Raji (cell line): ENCODE measurements at regions not wholly inside any gene's neighbourhood (a gene's known extent, or its start where the extent isn't known, plus 50 kb on each side); places are given as distances from the start of the nearest gene placed in this dataset.

Experiments used
- POLR2A ChIP-seq: IDR thresholded peaks from 2 replicates; pipeline ENCODE4 v1.6.1; 2011; ENCODE audit warnings: low read depth, low read length, control low read depth; ENCODE audit not compliant: insufficient read depth

GRCh38 chr13:105030851-105031250, 1504.6 kb downstream of the EFNB2 start:
- TF ChIP-seq POLR2A, result no peak

DNA sequence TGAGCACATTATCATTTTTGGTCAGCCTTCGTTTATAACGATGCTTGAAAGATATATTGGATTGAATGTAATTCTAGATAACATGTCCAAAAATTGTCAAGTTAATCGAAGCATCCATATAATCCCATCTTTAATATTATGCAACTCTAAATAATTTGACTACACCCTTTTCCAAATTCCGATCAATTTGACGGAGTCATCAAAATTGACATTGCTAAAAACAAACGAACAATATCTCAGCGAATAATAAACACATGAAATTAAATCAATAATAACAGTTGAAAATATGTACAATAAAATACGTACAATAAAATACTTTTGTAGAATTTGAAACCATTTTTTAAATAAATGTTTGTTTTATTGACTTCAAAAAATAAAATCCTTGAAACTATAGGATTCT, 1516.4 kb downstream of the EFNB2 start:
- no peak for TF ChIP-seq POLR2A

DNA sequence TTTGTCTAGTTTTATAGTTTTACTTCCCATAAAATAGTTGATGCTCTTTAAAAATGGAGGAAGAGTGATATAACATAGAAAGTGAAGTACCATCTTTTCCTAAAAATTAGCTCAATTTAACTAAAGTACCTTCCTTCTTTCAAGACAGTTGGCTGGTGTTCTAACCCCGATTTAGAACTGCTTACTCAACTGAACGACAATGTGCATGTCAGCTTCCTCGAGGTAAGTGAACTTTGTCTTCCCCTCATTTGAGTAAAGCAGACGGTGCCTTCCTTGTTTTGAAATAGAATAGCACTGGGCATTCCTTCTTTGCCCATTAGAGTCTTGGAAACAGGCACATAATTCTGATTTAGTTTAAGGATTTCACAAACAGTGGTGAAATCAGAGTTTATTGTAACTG, 1519.2 kb downstream of the EFNB2 start:
- TF ChIP-seq POLR2A, result no peak

GRCh38 chr13:105008604-105009003, 1526.9 kb downstream of the EFNB2 start:
- no peak for TF ChIP-seq POLR2A

DNA sequence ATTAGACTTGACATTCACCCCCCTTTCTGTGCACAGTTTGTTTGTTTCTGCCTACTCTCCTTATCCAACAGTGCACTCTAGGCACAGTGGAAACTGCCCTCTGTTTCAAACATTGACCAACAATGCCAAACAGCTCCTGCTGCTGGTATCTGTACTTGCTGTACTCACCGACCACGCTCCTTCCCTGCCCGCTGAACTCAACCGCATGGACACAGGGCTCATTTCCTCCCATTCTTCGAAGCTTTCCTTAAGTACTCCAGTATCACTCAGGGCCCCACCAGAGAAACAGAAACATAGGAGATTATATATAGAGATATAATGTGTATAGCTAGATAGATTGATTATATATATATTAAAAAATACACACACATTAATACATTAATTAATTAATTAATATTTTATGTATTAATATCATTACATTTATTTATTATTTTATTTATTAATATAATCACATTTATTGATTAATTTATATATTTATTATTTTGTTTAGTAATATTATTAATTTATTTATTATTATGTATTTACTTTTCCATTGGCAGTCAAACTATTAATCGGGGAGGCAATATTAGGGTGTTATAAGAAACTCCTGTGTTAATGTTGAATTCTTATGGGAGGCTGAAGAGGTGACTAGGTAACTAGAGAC, 1528.2 kb downstream of the EFNB2 start:
- no peak for TF ChIP-seq POLR2A

DNA sequence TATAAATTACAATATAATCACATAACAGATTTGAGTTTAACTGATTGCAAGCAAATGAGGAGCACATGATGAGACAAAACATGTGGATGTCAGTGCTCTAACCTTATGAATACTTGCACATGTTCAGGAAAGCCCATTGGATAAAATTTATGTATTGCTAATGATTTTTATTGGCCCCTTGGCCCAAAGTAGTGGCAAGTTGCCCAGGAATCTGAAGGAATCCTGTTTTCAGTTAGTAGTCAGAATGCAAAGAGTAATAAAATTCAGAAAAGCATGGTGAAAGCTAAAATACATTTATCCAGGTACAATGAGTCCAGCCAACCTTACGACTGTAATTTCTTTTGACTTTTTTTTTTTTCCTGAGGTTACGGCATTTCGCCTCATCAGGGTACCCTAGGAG, 1539.4 kb downstream of the EFNB2 start:
- TF ChIP-seq POLR2A, result no peak

- TF ChIP-seq POLR2A, result no peak
Measured at GRCh38 chr13:104993708-104994107, 1541.8 kb downstream of the EFNB2 start.

GRCh38 chr13:104987621-104988020, 1547.8 kb downstream of the EFNB2 start:
- TF ChIP-seq POLR2A, result no peak

DNA sequence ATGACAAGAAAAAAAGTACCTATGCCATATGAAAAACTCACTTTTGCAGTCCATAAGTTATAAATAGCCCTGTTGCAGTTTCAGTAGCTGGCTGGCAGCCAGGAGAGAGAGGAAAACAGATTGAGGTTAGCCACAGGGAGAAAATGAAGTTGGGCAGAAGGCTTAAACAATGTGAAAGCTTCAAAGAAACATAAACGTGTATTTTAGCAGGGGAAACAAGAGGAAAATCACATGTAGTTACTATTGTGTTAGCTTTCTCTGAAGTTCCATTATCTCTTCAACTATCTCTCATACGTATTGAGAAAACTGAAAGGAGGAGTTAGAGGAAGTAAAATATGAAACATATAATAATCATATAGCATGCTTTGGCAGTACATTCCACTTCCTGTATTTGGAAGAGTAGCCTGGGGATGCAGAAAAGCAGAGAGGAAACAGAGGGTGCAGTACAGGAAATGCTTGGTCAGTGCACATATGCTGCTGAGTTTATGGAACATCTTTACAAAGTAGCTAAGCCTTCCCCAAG, 1551.1 kb downstream of the EFNB2 start:
- no peak for TF ChIP-seq POLR2A

DNA sequence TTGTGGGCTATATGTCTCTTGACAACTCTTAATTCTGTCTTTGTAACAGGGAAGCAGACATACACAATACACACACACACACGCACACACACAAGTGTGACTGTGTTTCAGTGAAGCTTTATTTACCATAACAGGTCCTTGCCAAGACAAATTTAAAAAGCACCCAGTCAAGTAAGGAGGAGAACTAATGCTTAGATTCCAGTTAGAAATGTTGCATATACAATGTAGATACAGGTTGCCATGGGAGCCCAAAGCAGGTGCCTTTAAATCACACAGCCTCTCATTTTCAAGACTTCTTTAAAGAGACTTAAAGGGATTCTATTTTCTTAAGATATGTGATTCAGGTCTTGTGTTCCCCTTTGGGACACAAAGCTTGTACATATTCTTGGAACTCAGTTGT, 1551.9 kb downstream of the EFNB2 start:
- no peak for TF ChIP-seq POLR2A

DNA sequence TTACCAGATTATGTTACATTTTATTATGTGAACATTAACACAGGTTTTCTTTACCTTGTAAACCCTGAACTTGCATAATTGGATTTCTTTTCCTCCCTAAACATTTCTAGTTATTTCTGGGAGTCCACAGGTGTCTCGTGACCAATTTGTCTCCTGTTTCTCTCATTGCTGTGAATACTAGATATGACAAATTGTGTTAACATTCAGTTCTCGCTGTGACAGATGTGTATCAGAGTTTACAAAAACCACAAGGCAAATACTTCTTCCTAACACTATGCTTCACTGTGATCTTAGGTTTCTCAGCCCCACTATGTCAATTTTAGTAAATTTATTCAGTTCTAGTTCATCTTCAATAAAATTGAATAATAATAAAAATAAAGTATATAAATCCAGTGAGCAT, 1554.9 kb downstream of the EFNB2 start:
- TF ChIP-seq POLR2A, result no peak

DNA sequence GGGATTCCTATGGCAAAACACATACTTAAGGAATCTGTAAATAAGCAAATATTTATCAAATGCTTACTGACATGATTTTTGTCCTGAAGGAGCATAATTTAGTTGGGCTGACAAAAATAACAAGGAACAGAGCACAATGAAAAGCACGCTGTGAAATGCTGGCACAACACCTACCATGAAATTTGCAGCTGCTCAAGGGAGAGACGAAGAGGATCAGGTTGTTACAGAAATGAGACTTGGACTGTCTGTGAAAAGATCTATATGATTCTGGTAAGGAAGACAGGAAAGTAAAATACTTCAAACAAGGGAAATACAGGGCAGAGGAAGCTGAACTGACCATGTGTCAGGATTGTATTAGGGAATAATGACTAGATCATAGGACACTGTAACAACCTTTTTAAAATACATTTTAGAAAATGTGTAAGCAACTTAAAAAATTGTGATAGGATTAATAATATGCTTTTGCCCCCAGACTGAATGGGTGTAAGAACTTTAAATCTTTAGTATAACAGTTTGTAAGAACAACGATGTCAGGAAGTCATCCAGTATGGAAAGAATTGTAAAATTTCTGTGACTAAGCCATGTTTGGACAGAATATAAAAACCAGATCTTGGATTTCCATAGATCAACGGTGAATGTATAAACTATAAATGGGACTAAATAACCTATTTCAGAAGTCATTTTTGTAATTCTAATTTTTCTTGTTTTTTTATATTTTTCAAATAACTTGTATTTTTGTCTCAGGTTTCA, 1556.0 kb downstream of the EFNB2 start:
- TF ChIP-seq POLR2A, result no peak

GRCh38 chr13:104976986-104977385, 1558.5 kb downstream of the EFNB2 start:
- no peak for TF ChIP-seq POLR2A

DNA sequence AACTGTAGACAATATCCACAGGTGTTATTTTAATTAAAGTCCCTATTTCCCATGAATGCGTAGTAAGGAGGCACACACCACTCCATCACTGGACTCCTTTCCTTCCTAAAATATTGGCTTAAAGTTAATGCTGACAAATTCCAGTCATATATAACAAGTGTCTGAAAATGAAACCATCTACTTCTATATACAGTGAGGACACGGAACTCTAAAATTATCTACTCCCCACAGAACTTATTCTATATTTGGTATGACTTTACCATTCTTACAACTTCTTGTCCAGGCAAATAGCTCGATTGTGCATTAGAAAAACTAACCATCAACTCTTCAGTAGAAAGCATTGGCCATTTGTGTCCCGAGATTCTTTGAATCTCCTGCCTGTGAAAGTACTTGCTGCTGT, 1560.2 kb downstream of the EFNB2 start:
- TF ChIP-seq POLR2A, result no peak

DNA sequence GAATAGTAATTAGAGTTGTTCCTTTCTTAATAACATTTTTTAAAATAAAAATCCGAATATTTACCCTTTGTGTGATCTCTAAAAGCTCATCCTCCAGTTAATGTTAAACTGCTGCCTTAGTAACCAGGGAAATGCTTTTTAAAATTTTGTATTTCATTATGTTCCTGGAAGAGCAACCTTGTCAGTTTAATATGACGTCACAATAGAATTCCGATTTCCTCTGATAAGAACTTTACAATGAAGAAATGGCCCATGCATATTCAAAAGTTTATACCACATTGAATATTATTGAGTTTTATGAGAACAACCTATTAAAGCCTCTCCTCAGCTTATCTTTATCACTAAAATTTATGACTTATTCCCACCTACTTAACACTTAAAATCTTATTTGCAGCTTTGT, 1566.6 kb downstream of the EFNB2 start:
- TF ChIP-seq POLR2A, result no peak

DNA sequence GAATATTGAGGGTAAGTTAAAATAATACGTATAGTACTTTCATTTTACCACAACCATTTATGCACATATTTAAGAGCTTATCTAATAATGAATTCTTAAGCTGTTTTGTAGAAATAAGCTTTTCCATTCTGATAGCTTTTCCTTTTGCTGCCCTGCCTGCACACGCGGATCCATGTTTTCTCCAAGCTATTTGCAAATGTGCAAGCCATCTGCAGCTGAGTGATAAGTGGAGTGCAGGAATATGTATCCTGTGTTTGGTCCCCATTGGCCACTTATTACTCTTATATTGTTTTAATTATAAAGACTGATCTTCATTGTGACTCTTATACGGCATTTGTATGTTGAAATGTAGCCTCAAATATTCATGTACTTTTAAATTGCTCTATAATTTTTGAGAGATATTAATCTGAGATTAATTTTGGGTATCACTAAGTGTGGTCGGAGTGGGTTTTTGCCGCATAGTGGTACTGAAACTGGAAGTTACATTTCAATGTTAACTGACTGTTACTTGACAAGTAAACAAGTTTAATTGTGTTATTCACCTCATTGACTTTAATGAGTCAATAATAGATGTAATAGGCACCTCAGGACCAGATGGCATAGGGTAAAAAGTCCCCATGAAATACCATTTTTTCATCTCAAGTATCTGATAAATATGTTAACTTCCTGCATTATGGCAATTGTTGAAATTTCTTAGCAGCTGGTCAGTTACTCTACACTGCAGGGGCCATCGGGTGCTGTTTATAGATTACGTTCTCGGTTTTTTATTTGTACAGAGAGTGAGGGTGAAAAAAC, 1567.4 kb downstream of the EFNB2 start:
- TF ChIP-seq POLR2A, result no peak

DNA sequence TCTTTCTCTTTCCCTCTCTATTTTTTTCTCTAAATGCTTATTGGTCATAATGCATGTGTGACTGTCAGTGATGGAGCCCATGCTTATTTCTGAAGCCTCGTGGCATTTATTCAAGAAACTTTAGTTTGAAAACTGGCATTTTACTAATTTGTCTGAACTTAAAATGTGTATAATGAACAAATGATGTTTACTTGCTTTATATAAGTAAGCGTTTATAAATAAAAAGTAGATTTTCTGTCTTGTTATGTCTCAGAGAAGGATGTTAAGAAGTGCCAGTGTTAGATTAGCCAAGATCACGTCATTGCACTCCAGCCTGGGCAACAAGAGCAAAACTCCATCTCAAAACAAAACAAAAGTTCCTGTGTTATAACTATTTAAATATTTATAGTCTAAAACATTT, 1568.1 kb downstream of the EFNB2 start:
- TF ChIP-seq POLR2A, result no peak

- no peak for TF ChIP-seq POLR2A
Measured at GRCh38 chr13:104962411-104962810, 1573.1 kb downstream of the EFNB2 start.
